HG03469 (cell line): ENCODE measurements at regions not wholly inside any gene's neighbourhood (a gene's known extent, or its start where the extent isn't known, plus 50 kb on each side); places are given as distances from the start of the nearest gene placed in this dataset.
"Not testable (repeated sequence)": the region's sequence is repeated elsewhere in the genome, so short reads cannot be mapped to it uniquely, and the experiment has no call there.

Source experiments
- ATAC-seq: cut with Tn5 transposase; IDR thresholded peaks from one replicate; pipeline ENCODE4 v1.9.1; 2021; ENCODE audit warnings: mild to moderate bottlenecking, moderate library complexity, moderate number of reproducible peaks; ENCODE audit not compliant: unreplicated experiment

- ATAC-seq: no peak
Observed at GRCh38 chr17:70897446-70897845, 728.1 kb downstream of the KCNJ2 start.

GRCh38 chr17:70901870-70902269, 732.5 kb downstream of the KCNJ2 start:
- ATAC-seq: no peak

GRCh38 chr17:70905796-70906195, 736.5 kb downstream of the KCNJ2 start:
- ATAC-seq: no peak

- ATAC-seq: no peak
Observed at GRCh38 chr17:70906808-70907207, 737.5 kb downstream of the KCNJ2 start.

- no peak for ATAC-seq
Observed at GRCh38 chr17:70912716-70913485, 743.6 kb downstream of the KCNJ2 start.

- no peak for ATAC-seq
Observed at GRCh38 chr17:70916469-70916868, 747.1 kb downstream of the KCNJ2 start.

- ATAC-seq: no peak
Observed at GRCh38 chr17:70919241-70919640, 749.9 kb downstream of the KCNJ2 start.

GRCh38 chr17:70920416-70920815, 751.1 kb downstream of the KCNJ2 start:
- ATAC-seq: no peak

GRCh38 chr17:70922268-70922667, 752.9 kb downstream of the KCNJ2 start:
- no peak for ATAC-seq

GRCh38 chr17:70924776-70925175, 755.4 kb downstream of the KCNJ2 start:
- ATAC-seq: no peak

GRCh38 chr17:70929226-70929625, 759.9 kb downstream of the KCNJ2 start:
- ATAC-seq: no peak

GRCh38 chr17:70934231-70934630, 764.9 kb downstream of the KCNJ2 start:
- ATAC-seq: no peak

- no peak for ATAC-seq
Observed at GRCh38 chr17:70934835-70935234, 765.5 kb downstream of the KCNJ2 start.

- ATAC-seq: no peak
Observed at GRCh38 chr17:70936724-70937123, 767.4 kb downstream of the KCNJ2 start.

- no peak for ATAC-seq
Observed at GRCh38 chr17:70938336-70938735, 769.0 kb downstream of the KCNJ2 start.

- ATAC-seq: no peak
Observed at GRCh38 chr17:70945386-70945785, 776.1 kb downstream of the KCNJ2 start.

GRCh38 chr17:70947215-70947614, 777.9 kb downstream of the KCNJ2 start:
- ATAC-seq: no peak

GRCh38 chr17:70947636-70948565, 778.6 kb downstream of the KCNJ2 start:
- ATAC-seq: no peak

GRCh38 chr17:70953140-70953539, 783.8 kb downstream of the KCNJ2 start:
- ATAC-seq: not testable (repeated sequence)

GRCh38 chr17:70955441-70955840, 786.1 kb downstream of the KCNJ2 start:
- no peak for ATAC-seq

GRCh38 chr17:70956726-70957125, 787.4 kb downstream of the KCNJ2 start:
- no peak for ATAC-seq

GRCh38 chr17:70961341-70961740, 792.0 kb downstream of the KCNJ2 start:
- no peak for ATAC-seq
